Suprapubic skin (tissue), 4 donors: ENCODE measurements at regions not wholly inside any gene's neighbourhood (a gene's known extent, or its start where the extent isn't known, plus 50 kb on each side); places are given as distances from the start of the nearest gene placed in this dataset.
"Not testable (repeated sequence)": the region's sequence is repeated elsewhere in the genome, so short reads cannot be mapped to it uniquely, and the experiment has no call there.

ENCODE experiments used
- DNase-seq, 2 donors: peaks; one replicate each; pipeline ENCODE4 v3.0.0-alpha.2; 2019; ENCODE audit warnings: low spot score in 2 of 2
- H3K27ac ChIP-seq: fragments of 200-600 bp; sonication (generic); one replicate; pipeline ENCODE4 v1.5.1; 2019
- H3K27me3 ChIP-seq: fragments of 200-600 bp; sonication (generic); one replicate; pipeline ENCODE4 v1.5.1; 2019
- H3K36me3 ChIP-seq: fragments of 200-600 bp; sonication (generic); one replicate; pipeline ENCODE4 v1.5.1; 2019
- H3K4me1 ChIP-seq: fragments of 200-600 bp; sonication (generic); one replicate; pipeline ENCODE4 v1.5.1; 2019
- H3K4me3 ChIP-seq: fragments of 200-600 bp; sonication (generic); one replicate; pipeline ENCODE4 v1.5.1; 2019; ENCODE audit warnings: mild to moderate bottlenecking
- H3K9me3 ChIP-seq: fragments of 200-600 bp; sonication (generic); one replicate; pipeline ENCODE4 v1.5.1; 2019
- WGBS: methylation state at CpG from one replicate; pipeline ENCODE4 v1.1.5; 2018; 5-methylcytosine and 5-hydroxymethylcytosine counted together

GRCh38 chr21:9997507-9997906, 523.9 kb upstream of the TPTE start:
- H3K27me3 ChIP-seq, H3K4me1 ChIP-seq, DNase-seq, H3K9me3 ChIP-seq, H3K27ac ChIP-seq, H3K36me3 ChIP-seq, H3K4me3 ChIP-seq: not testable (repeated sequence)
- WGBS, result 51% methylated on average over 2 of the region's 2 CpGs

- not testable (repeated sequence) for H3K36me3 ChIP-seq, DNase-seq, H3K4me1 ChIP-seq, H3K4me3 ChIP-seq, H3K27ac ChIP-seq, H3K27me3 ChIP-seq
- H3K9me3 ChIP-seq, result peaks cover 19% of the 10 kb centered on the region
- 54% methylated on average over 6 of the region's 6 CpGs for WGBS
Observed at GRCh38 chr21:10002762-10003313, 518.5 kb upstream of the TPTE start.

GRCh38 chr21:10005791-10006190, 515.6 kb upstream of the TPTE start:
- not testable (repeated sequence) for H3K27me3 ChIP-seq, DNase-seq, H3K4me1 ChIP-seq, H3K4me3 ChIP-seq, H3K27ac ChIP-seq, H3K36me3 ChIP-seq
- WGBS, result 50% methylated on average over 2 of the region's 2 CpGs
- H3K9me3 ChIP-seq, result peaks cover 27% of the 10 kb centered on the region

GRCh38 chr21:10016991-10017390, 504.4 kb upstream of the TPTE start:
- H3K4me3 ChIP-seq, H3K9me3 ChIP-seq, H3K27ac ChIP-seq, H3K36me3 ChIP-seq, DNase-seq, H3K27me3 ChIP-seq, H3K4me1 ChIP-seq: not testable (repeated sequence)
- 52% methylated on average over 2 of the region's 2 CpGs for WGBS

GRCh38 chr21:10017757-10018156, 503.6 kb upstream of the TPTE start:
- not testable (repeated sequence) for H3K27ac ChIP-seq, H3K4me1 ChIP-seq, H3K4me3 ChIP-seq, H3K36me3 ChIP-seq, DNase-seq, H3K27me3 ChIP-seq, H3K9me3 ChIP-seq
- 64% methylated on average over 4 of the region's 4 CpGs for WGBS

- not testable (repeated sequence) for H3K36me3 ChIP-seq, H3K9me3 ChIP-seq, H3K4me1 ChIP-seq, H3K27me3 ChIP-seq, H3K27ac ChIP-seq, DNase-seq, H3K4me3 ChIP-seq
- 72% methylated on average over 3 of the region's 3 CpGs for WGBS
Observed at GRCh38 chr21:10021462-10021861, 499.9 kb upstream of the TPTE start.

GRCh38 chr21:10022745-10023144, 498.6 kb upstream of the TPTE start:
- WGBS, result 63% methylated on average over 2 of the region's 2 CpGs

More at GRCh38 chr21:10022745-10023144, 498.6 kb upstream of the TPTE start:
- not testable (repeated sequence) for H3K27me3 ChIP-seq, H3K4me3 ChIP-seq, H3K36me3 ChIP-seq, H3K27ac ChIP-seq, DNase-seq, H3K4me1 ChIP-seq, H3K9me3 ChIP-seq
